GM12878 (cell line): ENCODE measurements at regions not wholly inside any gene's neighbourhood (a gene's known extent, or its start where the extent isn't known, plus 50 kb on each side); places are given as distances from the start of the nearest gene placed in this dataset.

Experiments used
- ATF7 ChIP-seq: fragments of 450-650 bp; IDR thresholded peaks from 2 replicates; pipeline ENCODE4 v1.6.1; 2016; ENCODE audit warnings: low read depth, mild to moderate bottlenecking
- CREM ChIP-seq: IDR thresholded peaks from 2 replicates; pipeline ENCODE4 v1.6.1; 2014; ENCODE audit warnings: antibody characterized with exemption, low read depth
- ESRRA ChIP-seq: IDR thresholded peaks from 2 replicates; pipeline ENCODE4 v1.6.1; 2012; ENCODE audit warnings: mild to moderate bottlenecking, low read length, improper control_type of control experiment
- HDGF ChIP-seq: fragments of 450-650 bp; IDR thresholded peaks from 2 replicates; pipeline ENCODE4 v1.6.1; 2016; ENCODE audit warnings: antibody characterized with exemption
- NR2C2 ChIP-seq: IDR thresholded peaks from 2 replicates; pipeline ENCODE4 v1.6.1; 2011; ENCODE audit warnings: borderline replicate concordance, low read depth; ENCODE audit not compliant: control insufficient read depth, insufficient read length
- RAD21 ChIP-seq: IDR thresholded peaks from 2 replicates; pipeline ENCODE4 v1.6.1; 2011; ENCODE audit warnings: mild to moderate bottlenecking, low read depth, low read length, moderate library complexity; ENCODE audit not compliant: insufficient read depth
- RAD51 ChIP-seq: fragments of 450-650 bp; IDR thresholded peaks from 2 replicates; pipeline ENCODE4 v1.6.1; 2016; ENCODE audit warnings: moderate library complexity, mild to moderate bottlenecking, inconsistent platforms
- RFX5 ChIP-seq: IDR thresholded peaks from 2 replicates; pipeline ENCODE4 v1.6.1; 2011; ENCODE audit warnings: low read depth, low read length, improper control_type of control experiment
- SIX5 ChIP-seq: IDR thresholded peaks from 2 replicates; pipeline ENCODE4 v1.6.1; 2011; ENCODE audit warnings: mild to moderate bottlenecking, low read depth, low read length, moderate library complexity; ENCODE audit not compliant: severe bottlenecking
- SREBF1 ChIP-seq: IDR thresholded peaks from 2 replicates; pipeline ENCODE4 v1.6.1; 2012; ENCODE audit warnings: mild to moderate bottlenecking, low read length
- WRNIP1 ChIP-seq: IDR thresholded peaks from 2 replicates; pipeline ENCODE4 v1.6.1; 2011; ENCODE audit warnings: low read depth, low read length, improper control_type of control experiment, borderline replicate concordance
- TF ChIP-seq, protein P1 (sequence below): fragments of 450-650 bp; formaldehyde crosslinking; IDR thresholded peaks from 2 replicates; pipeline ENCODE4 v1.4.0; 2022; ENCODE audit warnings: mild to moderate bottlenecking, moderate library complexity
- TF ChIP-seq, protein P2 (sequence below): IDR thresholded peaks from 2 replicates; pipeline ENCODE4 v1.6.1; 2012; ENCODE audit warnings: mild to moderate bottlenecking, low read depth, low read length
- TF ChIP-seq, protein P3 (sequence below): fragments of 450-650 bp; IDR thresholded peaks from 2 replicates; pipeline ENCODE4 v1.6.1; 2016; ENCODE audit warnings: mild to moderate bottlenecking
- TF ChIP-seq, protein P4 (sequence below): fragments of 450-650 bp; IDR thresholded peaks from 2 replicates; pipeline ENCODE4 v1.6.1; 2018; ENCODE audit warnings: mild to moderate bottlenecking, low read depth, moderate library complexity; ENCODE audit not compliant: partially characterized antibody
- TF ChIP-seq, protein P5 (sequence below): fragments of 450-650 bp; formaldehyde crosslinking; IDR thresholded peaks from 2 replicates; pipeline ENCODE4 v1.4.0; 2020; ENCODE audit warnings: mild to moderate bottlenecking, moderate library complexity

DNA sequence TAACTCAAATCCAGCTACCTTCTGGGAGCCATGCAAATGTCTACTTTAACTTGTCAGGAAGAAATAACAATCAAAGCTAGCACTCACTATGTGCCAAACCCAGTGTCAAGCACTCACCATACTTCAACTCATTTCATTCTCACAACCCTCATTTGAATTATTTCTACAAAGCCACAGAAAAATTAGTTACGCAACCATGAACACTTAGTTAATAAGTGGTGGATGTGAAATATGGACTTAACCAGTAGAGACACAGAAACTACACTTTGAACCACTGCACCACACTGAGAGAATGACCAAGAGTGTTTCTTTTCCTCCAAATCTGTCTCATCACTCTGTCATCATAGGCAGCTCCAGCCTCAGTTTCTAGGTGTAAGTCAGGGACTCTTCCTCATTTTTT is 91.0 kb upstream of the MBNL1 start (continued):
- TF ChIP-seq, protein P1, sequence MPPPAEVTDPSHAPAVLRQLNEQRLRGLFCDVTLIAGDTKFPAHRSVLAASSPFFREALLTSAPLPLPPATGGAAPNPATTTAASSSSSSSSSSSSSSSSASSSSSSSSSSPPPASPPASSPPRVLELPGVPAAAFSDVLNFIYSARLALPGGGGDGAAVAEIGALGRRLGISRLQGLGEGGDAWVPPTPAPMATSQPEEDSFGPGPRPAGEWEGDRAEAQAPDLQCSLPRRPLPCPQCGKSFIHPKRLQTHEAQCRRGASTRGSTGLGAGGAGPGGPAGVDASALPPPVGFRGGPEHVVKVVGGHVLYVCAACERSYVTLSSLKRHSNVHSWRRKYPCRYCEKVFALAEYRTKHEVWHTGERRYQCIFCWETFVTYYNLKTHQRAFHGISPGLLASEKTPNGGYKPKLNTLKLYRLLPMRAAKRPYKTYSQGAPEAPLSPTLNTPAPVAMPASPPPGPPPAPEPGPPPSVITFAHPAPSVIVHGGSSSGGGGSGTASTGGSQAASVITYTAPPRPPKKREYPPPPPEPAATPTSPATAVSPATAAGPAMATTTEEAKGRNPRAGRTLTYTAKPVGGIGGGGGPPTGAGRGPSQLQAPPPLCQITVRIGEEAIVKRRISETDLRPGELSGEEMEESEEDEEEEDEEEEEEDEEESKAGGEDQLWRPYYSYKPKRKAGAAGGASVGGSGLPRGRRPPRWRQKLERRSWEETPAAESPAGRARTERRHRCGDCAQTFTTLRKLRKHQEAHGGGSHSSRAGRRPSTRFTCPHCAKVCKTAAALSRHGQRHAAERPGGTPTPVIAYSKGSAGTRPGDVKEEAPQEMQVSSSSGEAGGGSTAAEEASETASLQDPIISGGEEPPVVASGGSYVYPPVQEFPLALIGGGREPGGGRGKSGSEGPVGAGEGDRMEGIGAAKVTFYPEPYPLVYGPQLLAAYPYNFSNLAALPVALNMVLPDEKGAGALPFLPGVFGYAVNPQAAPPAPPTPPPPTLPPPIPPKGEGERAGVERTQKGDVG (CRISPR knock-in tag) = no peak
- TF ChIP-seq, protein P2, sequence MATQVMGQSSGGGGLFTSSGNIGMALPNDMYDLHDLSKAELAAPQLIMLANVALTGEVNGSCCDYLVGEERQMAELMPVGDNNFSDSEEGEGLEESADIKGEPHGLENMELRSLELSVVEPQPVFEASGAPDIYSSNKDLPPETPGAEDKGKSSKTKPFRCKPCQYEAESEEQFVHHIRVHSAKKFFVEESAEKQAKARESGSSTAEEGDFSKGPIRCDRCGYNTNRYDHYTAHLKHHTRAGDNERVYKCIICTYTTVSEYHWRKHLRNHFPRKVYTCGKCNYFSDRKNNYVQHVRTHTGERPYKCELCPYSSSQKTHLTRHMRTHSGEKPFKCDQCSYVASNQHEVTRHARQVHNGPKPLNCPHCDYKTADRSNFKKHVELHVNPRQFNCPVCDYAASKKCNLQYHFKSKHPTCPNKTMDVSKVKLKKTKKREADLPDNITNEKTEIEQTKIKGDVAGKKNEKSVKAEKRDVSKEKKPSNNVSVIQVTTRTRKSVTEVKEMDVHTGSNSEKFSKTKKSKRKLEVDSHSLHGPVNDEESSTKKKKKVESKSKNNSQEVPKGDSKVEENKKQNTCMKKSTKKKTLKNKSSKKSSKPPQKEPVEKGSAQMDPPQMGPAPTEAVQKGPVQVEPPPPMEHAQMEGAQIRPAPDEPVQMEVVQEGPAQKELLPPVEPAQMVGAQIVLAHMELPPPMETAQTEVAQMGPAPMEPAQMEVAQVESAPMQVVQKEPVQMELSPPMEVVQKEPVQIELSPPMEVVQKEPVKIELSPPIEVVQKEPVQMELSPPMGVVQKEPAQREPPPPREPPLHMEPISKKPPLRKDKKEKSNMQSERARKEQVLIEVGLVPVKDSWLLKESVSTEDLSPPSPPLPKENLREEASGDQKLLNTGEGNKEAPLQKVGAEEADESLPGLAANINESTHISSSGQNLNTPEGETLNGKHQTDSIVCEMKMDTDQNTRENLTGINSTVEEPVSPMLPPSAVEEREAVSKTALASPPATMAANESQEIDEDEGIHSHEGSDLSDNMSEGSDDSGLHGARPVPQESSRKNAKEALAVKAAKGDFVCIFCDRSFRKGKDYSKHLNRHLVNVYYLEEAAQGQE = no peak
- TF ChIP-seq, protein P3, sequence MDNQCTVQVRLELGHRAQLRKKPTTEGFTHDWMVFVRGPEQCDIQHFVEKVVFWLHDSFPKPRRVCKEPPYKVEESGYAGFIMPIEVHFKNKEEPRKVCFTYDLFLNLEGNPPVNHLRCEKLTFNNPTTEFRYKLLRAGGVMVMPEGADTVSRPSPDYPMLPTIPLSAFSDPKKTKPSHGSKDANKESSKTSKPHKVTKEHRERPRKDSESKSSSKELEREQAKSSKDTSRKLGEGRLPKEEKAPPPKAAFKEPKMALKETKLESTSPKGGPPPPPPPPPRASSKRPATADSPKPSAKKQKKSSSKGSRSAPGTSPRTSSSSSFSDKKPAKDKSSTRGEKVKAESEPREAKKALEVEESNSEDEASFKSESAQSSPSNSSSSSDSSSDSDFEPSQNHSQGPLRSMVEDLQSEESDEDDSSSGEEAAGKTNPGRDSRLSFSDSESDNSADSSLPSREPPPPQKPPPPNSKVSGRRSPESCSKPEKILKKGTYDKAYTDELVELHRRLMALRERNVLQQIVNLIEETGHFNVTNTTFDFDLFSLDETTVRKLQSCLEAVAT = no peak
- no peak for TF ChIP-seq HDGF
- no peak for TF ChIP-seq WRNIP1
- TF ChIP-seq RAD21 = no peak
- TF ChIP-seq SIX5 = no peak
- TF ChIP-seq, protein P4, sequence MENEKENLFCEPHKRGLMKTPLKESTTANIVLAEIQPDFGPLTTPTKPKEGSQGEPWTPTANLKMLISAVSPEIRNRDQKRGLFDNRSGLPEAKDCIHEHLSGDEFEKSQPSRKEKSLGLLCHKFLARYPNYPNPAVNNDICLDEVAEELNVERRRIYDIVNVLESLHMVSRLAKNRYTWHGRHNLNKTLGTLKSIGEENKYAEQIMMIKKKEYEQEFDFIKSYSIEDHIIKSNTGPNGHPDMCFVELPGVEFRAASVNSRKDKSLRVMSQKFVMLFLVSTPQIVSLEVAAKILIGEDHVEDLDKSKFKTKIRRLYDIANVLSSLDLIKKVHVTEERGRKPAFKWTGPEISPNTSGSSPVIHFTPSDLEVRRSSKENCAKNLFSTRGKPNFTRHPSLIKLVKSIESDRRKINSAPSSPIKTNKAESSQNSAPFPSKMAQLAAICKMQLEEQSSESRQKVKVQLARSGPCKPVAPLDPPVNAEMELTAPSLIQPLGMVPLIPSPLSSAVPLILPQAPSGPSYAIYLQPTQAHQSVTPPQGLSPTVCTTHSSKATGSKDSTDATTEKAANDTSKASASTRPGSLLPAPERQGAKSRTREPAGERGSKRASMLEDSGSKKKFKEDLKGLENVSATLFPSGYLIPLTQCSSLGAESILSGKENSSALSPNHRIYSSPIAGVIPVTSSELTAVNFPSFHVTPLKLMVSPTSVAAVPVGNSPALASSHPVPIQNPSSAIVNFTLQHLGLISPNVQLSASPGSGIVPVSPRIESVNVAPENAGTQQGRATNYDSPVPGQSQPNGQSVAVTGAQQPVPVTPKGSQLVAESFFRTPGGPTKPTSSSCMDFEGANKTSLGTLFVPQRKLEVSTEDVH = no peak
- no peak for TF ChIP-seq RFX5
- TF ChIP-seq CREM = no peak
- no peak for TF ChIP-seq RAD51
- no peak for TF ChIP-seq SREBF1
- no peak for TF ChIP-seq ESRRA
- TF ChIP-seq ATF7 = peak; percentile 41; the same call in 1 of the 2 replicates
- no peak for TF ChIP-seq NR2C2
- TF ChIP-seq, protein P5, sequence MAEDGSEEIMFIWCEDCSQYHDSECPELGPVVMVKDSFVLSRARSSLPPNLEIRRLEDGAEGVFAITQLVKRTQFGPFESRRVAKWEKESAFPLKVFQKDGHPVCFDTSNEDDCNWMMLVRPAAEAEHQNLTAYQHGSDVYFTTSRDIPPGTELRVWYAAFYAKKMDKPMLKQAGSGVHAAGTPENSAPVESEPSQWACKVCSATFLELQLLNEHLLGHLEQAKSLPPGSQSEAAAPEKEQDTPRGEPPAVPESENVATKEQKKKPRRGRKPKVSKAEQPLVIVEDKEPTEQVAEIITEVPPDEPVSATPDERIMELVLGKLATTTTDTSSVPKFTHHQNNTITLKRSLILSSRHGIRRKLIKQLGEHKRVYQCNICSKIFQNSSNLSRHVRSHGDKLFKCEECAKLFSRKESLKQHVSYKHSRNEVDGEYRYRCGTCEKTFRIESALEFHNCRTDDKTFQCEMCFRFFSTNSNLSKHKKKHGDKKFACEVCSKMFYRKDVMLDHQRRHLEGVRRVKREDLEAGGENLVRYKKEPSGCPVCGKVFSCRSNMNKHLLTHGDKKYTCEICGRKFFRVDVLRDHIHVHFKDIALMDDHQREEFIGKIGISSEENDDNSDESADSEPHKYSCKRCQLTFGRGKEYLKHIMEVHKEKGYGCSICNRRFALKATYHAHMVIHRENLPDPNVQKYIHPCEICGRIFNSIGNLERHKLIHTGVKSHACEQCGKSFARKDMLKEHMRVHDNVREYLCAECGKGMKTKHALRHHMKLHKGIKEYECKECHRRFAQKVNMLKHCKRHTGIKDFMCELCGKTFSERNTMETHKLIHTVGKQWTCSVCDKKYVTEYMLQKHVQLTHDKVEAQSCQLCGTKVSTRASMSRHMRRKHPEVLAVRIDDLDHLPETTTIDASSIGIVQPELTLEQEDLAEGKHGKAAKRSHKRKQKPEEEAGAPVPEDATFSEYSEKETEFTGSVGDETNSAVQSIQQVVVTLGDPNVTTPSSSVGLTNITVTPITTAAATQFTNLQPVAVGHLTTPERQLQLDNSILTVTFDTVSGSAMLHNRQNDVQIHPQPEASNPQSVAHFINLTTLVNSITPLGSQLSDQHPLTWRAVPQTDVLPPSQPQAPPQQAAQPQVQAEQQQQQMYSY (CRISPR knock-in tag) = no peak
